GM23248 (cell line): ENCODE measurements at regions not wholly inside any gene's neighbourhood (a gene's known extent, or its start where the extent isn't known, plus 50 kb on each side); places are given as distances from the start of the nearest gene placed in this dataset.

ENCODE experiments used
- DNase-seq: peaks from one replicate; pipeline ENCODE4 v3.0.0-alpha.2; 2015
- H2AFZ ChIP-seq: fragments of 200-600 bp; sonication (generic); 2 replicates; pipeline ENCODE4 v1.6.1; 2016; ENCODE audit warnings: antibody characterized with exemption
- H3F3A ChIP-seq: fragments of 200-600 bp; sonication (generic); 2 replicates; pipeline ENCODE4 v1.6.1; 2016; ENCODE audit warnings: mild to moderate bottlenecking, antibody characterized with exemption, mixed run types; ENCODE audit not compliant: insufficient read depth
- H3K27ac ChIP-seq: fragments of 200-600 bp; sonication (generic); 2 replicates; pipeline ENCODE4 v1.5.1; 2016; ENCODE audit warnings: mild to moderate bottlenecking
- H3K27me3 ChIP-seq: fragments of 200-600 bp; sonication (generic); replicated peaks from 2 replicates; pipeline ENCODE4 v1.6.1; 2016; ENCODE audit warnings: mild to moderate bottlenecking; ENCODE audit not compliant: insufficient read depth
- H3K36me3 ChIP-seq: fragments of 200-600 bp; sonication (generic); 2 replicates; pipeline ENCODE4 v1.6.1; 2016; ENCODE audit warnings: low read depth, mild to moderate bottlenecking
- H3K4me1 ChIP-seq: fragments of 200-600 bp; sonication (generic); 2 replicates; pipeline ENCODE4 v1.6.1; 2016; ENCODE audit warnings: mild to moderate bottlenecking; ENCODE audit not compliant: insufficient read depth
- H3K4me2 ChIP-seq: fragments of 200-600 bp; sonication (generic); one replicate; pipeline ENCODE4 v1.6.1; 2016; ENCODE audit warnings: mild to moderate bottlenecking; ENCODE audit not compliant: unreplicated experiment
- H3K4me3 ChIP-seq: fragments of 200-600 bp; sonication (generic); 2 replicates; pipeline ENCODE4 v1.5.1; 2016; ENCODE audit warnings: mild to moderate bottlenecking
- H3K79me2 ChIP-seq: fragments of 200-600 bp; sonication (generic); 2 replicates; pipeline ENCODE4 v1.6.1; 2016; ENCODE audit warnings: mild to moderate bottlenecking; ENCODE audit not compliant: insufficient read depth
- H3K9ac ChIP-seq: fragments of 200-600 bp; sonication (generic); 2 replicates; pipeline ENCODE4 v1.6.1; 2016; ENCODE audit warnings: mild to moderate bottlenecking
- H3K9me2 ChIP-seq: fragments of 200-600 bp; sonication (generic); 2 replicates; pipeline ENCODE4 v1.6.1; 2016; ENCODE audit warnings: mixed run types, mild to moderate bottlenecking, moderate library complexity; ENCODE audit not compliant: insufficient read depth
- H3K9me3 ChIP-seq: fragments of 200-600 bp; sonication (generic); one replicate; pipeline ENCODE4 v1.6.1; 2017; ENCODE audit warnings: low read depth
- H4K20me1 ChIP-seq: fragments of 200-600 bp; sonication (generic); 2 replicates; pipeline ENCODE4 v1.6.0; 2016; ENCODE audit not compliant: insufficient read depth
- EZH2 ChIP-seq: fragments of 200-600 bp; sonication (generic); IDR thresholded peaks from 2 replicates; pipeline ENCODE4 v1.6.1; 2018; ENCODE audit warnings: antibody characterized with exemption, mild to moderate bottlenecking; ENCODE audit not compliant: insufficient read depth, poor library complexity, severe bottlenecking
- EZH2phosphoT487 ChIP-seq: fragments of 200-600 bp; sonication (generic); IDR thresholded peaks from 2 replicates; pipeline ENCODE4 v1.6.1; 2018; ENCODE audit warnings: antibody characterized with exemption, moderate library complexity, mild to moderate bottlenecking, low read depth; ENCODE audit not compliant: insufficient read depth
- WGBS, 2 experiments: methylation state at CpG; one replicate each; pipeline ENCODE4 v1.1.6; 2015 to 2017; ENCODE audit warnings: low lambda C conversion rate in 2 of 2, low coverage in 1 of 2; ENCODE audit errors: missing lambda C conversion rate in 2 of 2; 5-methylcytosine and 5-hydroxymethylcytosine counted together
- in situ Hi-C: fragments of 300-500 bp; cut with MboI; formaldehyde crosslinking; loops from 2 replicates; pipeline ENCODE4 v1.15.0; 2020

DNA sequence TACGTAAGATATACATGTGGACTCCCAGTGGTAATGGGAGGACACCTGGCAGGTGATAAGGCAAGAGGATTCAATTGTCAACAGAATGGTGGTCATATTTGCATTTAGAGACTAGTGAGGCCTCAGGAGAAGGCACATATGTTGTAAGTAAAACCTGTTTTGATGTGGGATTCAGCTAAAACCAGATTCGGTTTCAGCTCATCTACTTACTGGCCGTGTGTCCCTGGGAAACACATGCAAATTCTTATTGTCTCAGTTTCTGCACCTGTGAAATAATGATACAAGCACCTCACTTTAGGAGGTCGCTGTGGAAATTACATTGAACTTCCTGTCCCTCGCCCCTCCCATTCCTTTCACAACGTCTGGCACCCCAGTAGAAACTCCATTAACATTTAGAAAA lies 78.9 kb upstream of the FIBIN start:
- H3K9me3 ChIP-seq: no peaks in the 10 kb centered on the region
- DNase-seq: no peak
- no peaks in the 10 kb centered on the region for H3K36me3 ChIP-seq
- TF ChIP-seq EZH2: no peak
- no peak for TF ChIP-seq EZH2phosphoT487
- H2AFZ ChIP-seq: no peak overlapping the region
- H3K4me3 ChIP-seq: no peak overlapping the region
- H4K20me1 ChIP-seq: no peaks in the 10 kb centered on the region
- H3K4me1 ChIP-seq: no peaks in the 10 kb centered on the region
- no peaks in the 10 kb centered on the region for H3K9me2 ChIP-seq
- H3F3A ChIP-seq: no peaks in the 10 kb centered on the region
- WGBS, 2 experiments: 67 to 71% methylated on average over 6 of the region's 6 CpGs
- in situ Hi-C loops: loop anchor here (10.0 kb wide), 1 partner anchor 60 kb away; no protein-coding TSS in a partner anchor
- no peak overlapping the region for H3K4me2 ChIP-seq
- H3K79me2 ChIP-seq: no peaks in the 10 kb centered on the region
- H3K9ac ChIP-seq: no peak overlapping the region
- H3K27me3 ChIP-seq: no peaks in the 10 kb centered on the region
- H3K27ac ChIP-seq: no peak overlapping the region

DNA sequence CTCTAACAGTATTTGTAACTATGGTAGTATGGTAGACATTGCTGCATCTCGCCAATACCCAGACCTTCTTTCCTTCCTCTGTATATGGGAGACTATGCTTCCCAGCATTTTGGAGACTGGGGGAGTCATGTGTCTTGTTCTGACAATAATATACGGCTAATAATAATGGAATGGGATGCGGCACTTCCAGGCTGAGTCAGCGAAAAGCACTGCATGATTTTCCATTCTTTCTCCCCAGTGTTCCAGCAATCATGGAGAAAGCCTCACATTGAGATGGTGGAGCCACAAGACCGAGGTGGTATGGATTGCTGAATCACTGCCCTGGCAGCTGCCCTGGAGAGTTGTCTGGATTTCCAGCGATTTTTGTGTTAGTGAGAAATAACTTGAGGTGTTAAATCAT lies 77.1 kb upstream of the FIBIN start:
- WGBS, 2 experiments: 86 to 87% methylated on average over 6 of the region's 6 CpGs
- in situ Hi-C loops: loop anchor here (10.0 kb wide), 1 partner anchor 62 kb away; no protein-coding TSS in a partner anchor
- Histone ChIP-seq H3F3A (no peaks in the 10 kb centered on the region), H3K9me2 (no peaks in the 10 kb centered on the region), H3K36me3 (no peaks in the 10 kb centered on the region), H4K20me1 (no peaks in the 10 kb centered on the region), H3K4me1 (no peaks in the 10 kb centered on the region), H3K4me3 (no peak overlapping the region), H2AFZ (no peak overlapping the region), H3K9ac (no peak overlapping the region), H3K4me2 (no peak overlapping the region), H3K27me3 (no peaks in the 10 kb centered on the region), H3K9me3 (no peaks in the 10 kb centered on the region), H3K27ac (no peak overlapping the region), H3K79me2 (no peaks in the 10 kb centered on the region)
- no peak for DNase-seq
- no peak for TF ChIP-seq EZH2
- TF ChIP-seq EZH2phosphoT487: no peak

- WGBS, 2 experiments: 92 to 98% methylated on average over 3 of the region's 3 CpGs
- no peaks in the 10 kb centered on the region for H3K79me2 ChIP-seq
Measured at GRCh38 chr11:26928582-26928981, 65.3 kb upstream of the FIBIN start.

DNA sequence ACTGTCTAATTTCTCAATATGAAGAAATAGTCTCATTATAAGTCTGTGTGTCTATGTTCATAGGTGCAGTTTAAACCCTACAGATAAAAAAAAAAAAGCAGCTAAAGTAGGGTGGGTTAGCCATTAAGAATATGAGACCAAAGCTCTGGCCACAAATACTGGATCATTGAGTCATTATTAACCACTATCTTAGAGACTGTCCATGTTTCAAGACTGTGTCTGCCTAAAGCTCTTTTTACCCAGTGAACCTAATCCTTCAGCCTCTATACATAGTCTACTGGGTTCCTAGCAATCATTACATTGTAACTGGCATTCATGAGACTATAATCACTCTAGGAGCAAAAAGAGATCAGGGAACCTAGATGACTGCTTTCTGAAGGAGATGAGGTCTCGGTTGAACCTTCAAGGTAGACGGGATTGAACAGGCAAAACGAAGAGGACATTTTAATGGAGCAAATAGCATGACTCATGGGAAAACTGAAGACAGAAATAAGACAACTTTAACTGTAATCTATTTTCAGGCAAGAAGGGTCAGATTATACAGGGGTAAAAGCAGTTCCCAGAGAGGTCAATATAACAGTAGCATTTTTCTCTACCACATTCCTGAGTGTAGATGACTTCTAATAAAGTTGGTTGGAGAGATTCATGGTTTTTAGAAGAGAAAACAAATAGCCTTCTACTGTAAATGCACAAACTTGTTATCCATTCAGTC lies 64.0 kb upstream of the FIBIN start:
- Histone ChIP-seq H2AFZ (no peak overlapping the region), H3K27me3 (no peaks in the 10 kb centered on the region), H3K9me2 (0 out of 2 replicates have a peak, but pooled peaks cover 8% of the 10 kb centered on the region), H3K4me2 (peak overlapping the region; percentile 0), H3K27ac (peak overlapping the region; percentile 68), H4K20me1 (no peaks in the 10 kb centered on the region), H3K4me1 (peaks cover 21% of the 10 kb centered on the region), H3K4me3 (no peak overlapping the region), H3K36me3 (no peaks in the 10 kb centered on the region), H3K9ac (no peak overlapping the region), H3K9me3 (no peaks in the 10 kb centered on the region), H3F3A (peaks cover 22% of the 10 kb centered on the region), H3K79me2 (no peaks in the 10 kb centered on the region)
- DNase-seq: no peak
- WGBS, 2 experiments: 65 to 68% methylated on average over 3 of the region's 3 CpGs
- in situ Hi-C loops: no loop called here
- TF ChIP-seq EZH2 (no peak), EZH2phosphoT487 (no peak)

More at GRCh38 chr11:26928582-26928981, 65.3 kb upstream of the FIBIN start:
- no peak overlapping the region for H3K9ac ChIP-seq
- in situ Hi-C loops: no loop called here
- peaks cover 21% of the 10 kb centered on the region for H3K4me1 ChIP-seq
- H3K9me2 ChIP-seq: 0 out of 2 replicates have a peak, but pooled peaks cover 8% of the 10 kb centered on the region
- H3F3A ChIP-seq: peaks cover 22% of the 10 kb centered on the region
- no peaks in the 10 kb centered on the region for H3K36me3 ChIP-seq
- no peak for DNase-seq
- H3K9me3 ChIP-seq: no peaks in the 10 kb centered on the region
- H4K20me1 ChIP-seq: no peaks in the 10 kb centered on the region
- TF ChIP-seq EZH2 (no peak), EZH2phosphoT487 (no peak)
- no peaks in the 10 kb centered on the region for H3K27me3 ChIP-seq
- H2AFZ ChIP-seq: no peak overlapping the region
- no peak overlapping the region for H3K4me2 ChIP-seq
- no peak overlapping the region for H3K27ac ChIP-seq
- H3K4me3 ChIP-seq: no peak overlapping the region
